H1 (cell line): ENCODE measurements at regions not wholly inside any gene's neighbourhood (a gene's known extent, or its start where the extent isn't known, plus 50 kb on each side); places are given as distances from the start of the nearest gene placed in this dataset.

Source experiments
- CTCF ChIA-PET: fragments of 300-600 bp; sonication (Branson Sonifier 250); formaldehyde crosslinking; loops from one replicate; lab custom pipeline; 2021; ENCODE audit not compliant: partially characterized antibody; lab: Charles Lee
- POLR2A ChIA-PET: fragments of 300-600 bp; sonication (Branson Sonifier 250); formaldehyde crosslinking; loops from one replicate; lab custom pipeline; 2021; ENCODE audit warnings: inconsistent platforms; ENCODE audit not compliant: partially characterized antibody; lab: Charles Lee
- DNase-seq, 2 experiments: peaks; one replicate each; pipeline versions ENCODE4 v3.0.0 to v3.0.0-alpha.2; 2010 to 2022; ENCODE audit warnings: low spot score in 2 of 2, low read depth in 1 of 2, mixed read lengths in 1 of 2
- FAIRE-seq: peaks from 2 replicates; lab custom pipeline; 2011; peaks lifted over from hg19 to GRCh38; lab: Jason Lieb, UNC
- H2AFZ ChIP-seq: 2 replicates; pipeline ENCODE4 v1.8.1; 2012; ENCODE audit warnings: low read length, inconsistent platforms
- H2AK5ac ChIP-seq: 2 replicates; pipeline ENCODE4 v1.6.1; 2013; ENCODE audit warnings: low read depth, low read length
- H2BK120ac ChIP-seq: replicated peaks from 2 replicates; pipeline ENCODE3; 2013; ENCODE audit warnings: low read depth, low read length, inconsistent platforms
- H2BK12ac ChIP-seq: 2 replicates; pipeline ENCODE4 v1.6.1; 2013; ENCODE audit warnings: low read depth, low read length
- H2BK15ac ChIP-seq: 2 replicates; pipeline ENCODE4 v1.6.1; 2013; ENCODE audit warnings: low read length
- H2BK20ac ChIP-seq: 2 replicates; pipeline ENCODE4 v1.6.1; 2013; ENCODE audit warnings: low read length
- H2BK5ac ChIP-seq: 2 replicates; pipeline ENCODE4 v1.6.1; 2013; ENCODE audit warnings: low read depth, low read length
- H3K14ac ChIP-seq: 2 replicates; pipeline ENCODE4 v1.6.1; 2013; ENCODE audit warnings: inconsistent platforms; ENCODE audit not compliant: insufficient read length
- H3K18ac ChIP-seq: 2 replicates; pipeline ENCODE4 v1.6.1; 2013; ENCODE audit warnings: low read length; ENCODE audit errors: extremely low read depth
- H3K23ac ChIP-seq: 2 replicates; pipeline ENCODE4 v1.6.1; 2013; ENCODE audit warnings: inconsistent platforms; ENCODE audit not compliant: insufficient read length
- H3K23me2 ChIP-seq: 2 replicates; pipeline ENCODE4 v1.6.1; 2013; ENCODE audit warnings: low read depth, low read length
- H3K27ac ChIP-seq: 2 replicates; pipeline ENCODE4 v1.6.1; 2011; ENCODE audit warnings: low read depth, low read length, inconsistent platforms
- H3K27me3 ChIP-seq, 4 experiments: replicated peaks in 1 of 4; 1 replicate in 1 of 4; 2 replicates in 3 of 4; pipeline versions ENCODE4 v1.6.1 to v1.8.1; 2011 to 2013; ENCODE audit warnings: low read length in 3 of 4, mild to moderate bottlenecking in 3 of 4, inconsistent platforms in 2 of 4, mixed read lengths in 2 of 4, moderate library complexity in 1 of 4; ENCODE audit not compliant: control insufficient read depth in 3 of 4, insufficient read depth in 3 of 4; ENCODE audit errors: extremely low read depth in 1 of 4
- H3K36me3 ChIP-seq, 4 experiments: 2 replicates each; pipeline versions ENCODE4 v1.6.1 to v1.8.1; 2011 to 2013; ENCODE audit warnings: mild to moderate bottlenecking in 4 of 4, low read length in 3 of 4, moderate library complexity in 2 of 4, control low read depth in 1 of 4, inconsistent platforms in 1 of 4; ENCODE audit not compliant: insufficient read depth in 4 of 4, control insufficient read depth in 2 of 4
- H3K4ac ChIP-seq: replicated peaks from 2 replicates; pipeline ENCODE3; 2013; ENCODE audit warnings: low read length, low read depth, mixed read lengths, inconsistent platforms; ENCODE audit not compliant: insufficient read length
- H3K4me1 ChIP-seq, 4 experiments: replicated peaks in 1 of 4; 1 replicate in 1 of 4; 2 replicates in 3 of 4; pipeline versions ENCODE4 v1.6.1 to v1.8.1; 2011 to 2013; ENCODE audit warnings: low read length in 3 of 4, inconsistent platforms in 2 of 4, mixed read lengths in 1 of 4; ENCODE audit not compliant: insufficient read depth in 4 of 4, control insufficient read depth in 3 of 4
- H3K4me2 ChIP-seq, 2 experiments: 2 replicates each; pipeline versions ENCODE4 v1.6.1 to v1.8.1; 2011 to 2013; ENCODE audit warnings: low read depth in 2 of 2, low read length in 2 of 2, control low read depth in 1 of 2, inconsistent platforms in 1 of 2, mild to moderate bottlenecking in 1 of 2; ENCODE audit not compliant: insufficient read depth in 1 of 2
- H3K4me3 ChIP-seq, 4 experiments: fragments of 200-600, 300-600 bp in 1 of 4; sonication (generic), shearing (Covaris generic), sonication (Bioruptor Twin) in 1 of 4; 2 replicates each; pipeline versions ENCODE4 v1.5.1 to v1.8.1; 2011 to 2016; ENCODE audit warnings: low read length in 4 of 4, low read depth in 3 of 4, control low read depth in 2 of 4, inconsistent platforms in 2 of 4, mild to moderate bottlenecking in 2 of 4, mixed read lengths in 1 of 4, moderate library complexity in 1 of 4; ENCODE audit not compliant: insufficient read depth in 2 of 4; ENCODE audit errors: extremely low read depth in 1 of 4
- H3K56ac ChIP-seq: replicated peaks from 2 replicates; pipeline ENCODE3; 2013; ENCODE audit warnings: low read depth, mild to moderate bottlenecking, mixed read lengths, low read length, inconsistent platforms; ENCODE audit not compliant: insufficient read length
- H3K79me1 ChIP-seq: 2 replicates; pipeline ENCODE4 v1.6.1; 2013; ENCODE audit warnings: low read depth, low read length, control low read depth
- H3K79me2 ChIP-seq, 2 experiments: 2 replicates each; pipeline versions ENCODE4 v1.6.1 to v1.8.1; 2012 to 2013; ENCODE audit warnings: low read length in 2 of 2, mild to moderate bottlenecking in 2 of 2, inconsistent platforms in 1 of 2; ENCODE audit not compliant: insufficient read depth in 2 of 2, control insufficient read depth in 1 of 2
- H3K9ac ChIP-seq, 4 experiments: replicated peaks in 1 of 4; 1 replicate in 1 of 4; 2 replicates in 3 of 4; pipeline versions ENCODE4 v1.6.1 to v1.8.1; 2011 to 2013; ENCODE audit warnings: low read depth in 3 of 4, low read length in 3 of 4, control low read depth in 2 of 4, mild to moderate bottlenecking in 2 of 4, moderate library complexity in 2 of 4, inconsistent platforms in 1 of 4; ENCODE audit errors: extremely low read depth in 1 of 4
- H3K9me3 ChIP-seq, 2 experiments: 2 replicates each; pipeline versions ENCODE4 v1.6.1 to v1.8.1; 2012 to 2013; ENCODE audit warnings: mild to moderate bottlenecking in 2 of 2, moderate library complexity in 2 of 2, control low read depth in 1 of 2, inconsistent platforms in 1 of 2, low read depth in 1 of 2, low read length in 1 of 2, mixed read lengths in 1 of 2; ENCODE audit not compliant: insufficient read depth in 2 of 2
- H4K20me1 ChIP-seq, 2 experiments: replicated peaks in 1 of 2; 2 replicates each; pipeline versions ENCODE3 to v1.8.1; 2011 to 2013; ENCODE audit warnings: inconsistent platforms in 2 of 2, low read length in 2 of 2, mild to moderate bottlenecking in 1 of 2; ENCODE audit not compliant: insufficient read depth in 2 of 2, control insufficient read depth in 1 of 2
- H4K5ac ChIP-seq: 2 replicates; pipeline ENCODE4 v1.6.1; 2013; ENCODE audit warnings: low read length, low read depth, mixed read lengths, inconsistent platforms; ENCODE audit not compliant: insufficient read length
- H4K8ac ChIP-seq: 2 replicates; pipeline ENCODE4 v1.8.0; 2013; ENCODE audit warnings: mild to moderate bottlenecking, moderate library complexity, low read length, inconsistent platforms; ENCODE audit not compliant: insufficient read depth; ENCODE audit errors: extremely low read depth
- H4K91ac ChIP-seq: replicated peaks from 2 replicates; pipeline ENCODE3; 2013; ENCODE audit warnings: low read length, mixed read lengths, inconsistent platforms; ENCODE audit not compliant: insufficient read length
- EZH2 ChIP-seq: fragments of 200-600 bp; sonication (generic); IDR thresholded peaks from 2 replicates; pipeline ENCODE4 v1.7.1; 2012; ENCODE audit warnings: low read depth, mild to moderate bottlenecking, moderate library complexity, low read length, inconsistent platforms; ENCODE audit not compliant: severe bottlenecking
- HDAC6 ChIP-seq: IDR thresholded peaks from one replicate; pipeline ENCODE4 v1.7.1; 2012; ENCODE audit warnings: low read depth, mild to moderate bottlenecking, inconsistent platforms, low read length, moderate library complexity
- JUND ChIP-seq: IDR thresholded peaks from 2 replicates; pipeline ENCODE4 v1.6.1; 2011; ENCODE audit warnings: mild to moderate bottlenecking, improper control_type of control experiment, low read length
- KDM4A ChIP-seq: IDR thresholded peaks from one replicate; pipeline ENCODE4 v1.7.1; 2012; ENCODE audit warnings: low read depth, mild to moderate bottlenecking, moderate library complexity, low read length, inconsistent platforms; ENCODE audit not compliant: severe bottlenecking
- NRF1 ChIP-seq: IDR thresholded peaks from 2 replicates; pipeline ENCODE4 v1.6.1; 2011; ENCODE audit warnings: mild to moderate bottlenecking, low read depth, low read length, improper control_type of control experiment
- RXRA ChIP-seq: IDR thresholded peaks from 2 replicates; pipeline ENCODE4 v1.6.1; 2011; ENCODE audit warnings: low read depth, mild to moderate bottlenecking, low read length, moderate library complexity; ENCODE audit not compliant: insufficient read depth
- SP1 ChIP-seq: IDR thresholded peaks from 2 replicates; pipeline ENCODE4 v1.6.1; 2011; ENCODE audit warnings: low read depth, low read length
- SP2 ChIP-seq: IDR thresholded peaks from 2 replicates; pipeline ENCODE4 v1.6.1; 2012; ENCODE audit warnings: mild to moderate bottlenecking, low read length, inconsistent platforms
- SP4 ChIP-seq: IDR thresholded peaks from 2 replicates; pipeline ENCODE4 v1.6.1; 2012; ENCODE audit warnings: low read length, inconsistent platforms
- TBP ChIP-seq: IDR thresholded peaks from 2 replicates; pipeline ENCODE4 v1.6.1; 2011; ENCODE audit warnings: low read depth, low read length, improper control_type of control experiment
- WGBS, 2 experiments: shearing (Covaris generic) in 1 of 2; methylation state at CpG; one replicate each; pipeline versions ENCODE4 v1.1.6 to v1.1.7; 2013 to 2015; ENCODE audit warnings: low lambda C conversion rate in 2 of 2, mixed read lengths in 2 of 2, inconsistent platforms in 1 of 2, low coverage in 1 of 2, missing lambda C conversion rate in 1 of 2; ENCODE audit not compliant: insufficient replicate concordance in 2 of 2, insufficient coverage in 1 of 2, insufficient read length in 1 of 2; ENCODE audit errors: extremely low coverage in 1 of 2, missing lambda C conversion rate in 1 of 2; 5-methylcytosine and 5-hydroxymethylcytosine counted together
- TF ChIP-seq, protein P1 (sequence below): IDR thresholded peaks from 2 replicates; pipeline ENCODE4 v1.6.1; 2012; ENCODE audit warnings: inconsistent platforms
- TF ChIP-seq, protein P2 (sequence below): IDR thresholded peaks from 2 replicates; pipeline ENCODE4 v1.6.1; 2011; ENCODE audit warnings: low read length, improper control_type of control experiment

DNA sequence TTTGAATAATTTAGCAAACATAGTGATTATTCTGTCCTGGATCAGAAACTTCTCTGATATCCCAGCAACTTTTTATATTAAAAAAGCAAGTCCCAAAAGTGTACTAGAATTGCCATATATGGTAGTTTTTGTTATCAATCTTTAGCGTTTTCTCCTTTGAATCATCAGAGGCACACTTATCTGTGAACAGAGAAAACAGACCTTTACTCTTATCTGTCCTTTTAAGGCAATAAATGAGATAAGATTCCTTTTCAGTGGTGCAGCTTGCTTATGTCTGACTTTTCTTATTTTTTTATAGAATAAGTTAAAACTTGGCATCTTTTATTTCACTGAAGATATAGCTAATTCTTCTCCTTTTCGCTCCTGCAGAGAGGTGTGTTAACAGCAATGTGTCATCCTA lies 458.1 kb upstream of the PCDH10 start:
- Histone ChIP-seq H3K14ac (no peak overlapping the region), H2AK5ac (no peak overlapping the region), H2AFZ (no peak overlapping the region), H3K27ac (no peak overlapping the region), H2BK12ac (no peak overlapping the region), H2BK5ac (no peak overlapping the region), H4K8ac (no peak overlapping the region), H3K23me2 (no peaks in the 10 kb centered on the region), H2BK20ac (no peak overlapping the region), H3K27me3 (peaks cover 0 to 1% (median 0%) of the 10 kb centered on the region in 4 experiments; a peak in 1 of 7 replicates), H4K5ac (no peak overlapping the region), H3K4me1 (no peaks in the 10 kb centered on the region), H3K9ac (no peak overlapping the region), H3K4me2 (no peak overlapping the region), H3K56ac (no peak overlapping the region), H3K4me3 (no peak overlapping the region), H3K36me3 (no peaks in the 10 kb centered on the region), H3K79me1 (no peaks in the 10 kb centered on the region), H3K9me3 (peaks cover 0 to 2% of the 10 kb centered on the region in 2 experiments; a peak in 1 of 4 replicates), H3K23ac (no peak overlapping the region), H4K91ac (no peak overlapping the region), H3K79me2 (no peaks in the 10 kb centered on the region), H2BK15ac (no peak overlapping the region), H2BK120ac (no peak overlapping the region), H3K4ac (no peak overlapping the region), H4K20me1 (no peaks in the 10 kb centered on the region), H3K18ac (no peak overlapping the region)
- POLR2A ChIA-PET = interaction anchor here (0.6 kb wide), 1 partner anchor 431 kb away, joined by 3 read pairs; no protein-coding TSS in a partner anchor
- 88% methylated on average over 2 of the region's 2 CpGs; no CpG with 5 or more reads in 1 of the 2 experiments for WGBS, 2 experiments
- CTCF ChIA-PET = no interaction called here
- FAIRE-seq = no peak
- DNase-seq = no peak
- TF ChIP-seq, protein P1, sequence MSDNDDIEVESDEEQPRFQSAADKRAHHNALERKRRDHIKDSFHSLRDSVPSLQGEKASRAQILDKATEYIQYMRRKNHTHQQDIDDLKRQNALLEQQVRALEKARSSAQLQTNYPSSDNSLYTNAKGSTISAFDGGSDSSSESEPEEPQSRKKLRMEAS = no peak
- TF ChIP-seq TBP = no peak
- TF ChIP-seq KDM4A = no peak
- TF ChIP-seq EZH2 = no peak
- TF ChIP-seq JUND = no peak
- TF ChIP-seq SP1 = no peak
- TF ChIP-seq, protein P2, sequence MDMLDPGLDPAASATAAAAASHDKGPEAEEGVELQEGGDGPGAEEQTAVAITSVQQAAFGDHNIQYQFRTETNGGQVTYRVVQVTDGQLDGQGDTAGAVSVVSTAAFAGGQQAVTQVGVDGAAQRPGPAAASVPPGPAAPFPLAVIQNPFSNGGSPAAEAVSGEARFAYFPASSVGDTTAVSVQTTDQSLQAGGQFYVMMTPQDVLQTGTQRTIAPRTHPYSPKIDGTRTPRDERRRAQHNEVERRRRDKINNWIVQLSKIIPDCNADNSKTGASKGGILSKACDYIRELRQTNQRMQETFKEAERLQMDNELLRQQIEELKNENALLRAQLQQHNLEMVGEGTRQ = no peak
- TF ChIP-seq SP4 = no peak
- TF ChIP-seq SP2 = no peak
- no peak for TF ChIP-seq RXRA
- TF ChIP-seq HDAC6 = no peak
- no peak for TF ChIP-seq NRF1
